Gastrocnemius medialis (tissue), 4 donors: ENCODE measurements at regions not wholly inside any gene's neighbourhood (a gene's known extent, or its start where the extent isn't known, plus 50 kb on each side); places are given as distances from the start of the nearest gene placed in this dataset.

Experiments used
- ATAC-seq, 2 donors: fragments of 150-250 bp; one replicate each; pipeline ENCODE4 v1.9.1; 2016
- DNase-seq, 2 donors: peaks; one replicate each; pipeline ENCODE4 v3.0.0-alpha.2; 2019
- H3K27ac ChIP-seq, 4 donors: fragments of 200-600 bp; sonication (generic); 1 replicate in 1 of 4; 2 replicates in 3 of 4; pipeline ENCODE4 v1.5.1; 2016 to 2018; ENCODE audit warnings: mild to moderate bottlenecking in 2 of 4, moderate library complexity in 1 of 4
- H3K27me3 ChIP-seq, 3 donors: fragments of 200-600 bp; sonication (generic) in 2 of 3; 1 replicate in 1 of 3; 2 replicates in 2 of 3; pipeline versions ENCODE4 v1.5.1 to v1.6.0; 2016 to 2019; ENCODE audit warnings: mild to moderate bottlenecking in 1 of 3, moderate library complexity in 1 of 3
- H3K36me3 ChIP-seq, 2 donors: fragments of 200-600 bp; sonication (generic) in 1 of 2; one replicate each; pipeline ENCODE4 v1.5.1; 2017 to 2018
- H3K4me1 ChIP-seq, 2 donors: fragments of 200-600 bp; sonication (generic) in 1 of 2; one replicate each; pipeline ENCODE4 v1.5.1; 2016 to 2017; ENCODE audit warnings: mild to moderate bottlenecking in 2 of 2
- H3K4me3 ChIP-seq, 4 donors: fragments of 200-600 bp; sonication (generic) in 3 of 4; 1 replicate in 1 of 4; 2 replicates in 3 of 4; pipeline ENCODE4 v1.5.1; 2016 to 2019; ENCODE audit warnings: mild to moderate bottlenecking in 2 of 4
- H3K9me3 ChIP-seq, 3 donors: fragments of 200-600 bp; sonication (generic) in 2 of 3; 1 replicate in 1 of 3; 2 replicates in 2 of 3; pipeline ENCODE4 v1.5.1; 2016 to 2019
- CTCF ChIP-seq, 5 experiments: fragments of 450-650 bp in 3 of 5; fragments of 200-600 bp in 2 of 5; sonication (generic) in 2 of 5; IDR thresholded peaks in 4 of 5; conservative IDR thresholded peaks in 1 of 5; 1 replicate in 4 of 5; 2 replicates in 1 of 5; pipeline ENCODE4 v1.5.1; 2016 to 2019; ENCODE audit warnings: antibody characterized with exemption in 5 of 5, mild to moderate bottlenecking in 3 of 5, moderate library complexity in 3 of 5
- POLR2A ChIP-seq, 2 donors: fragments of 450-650 bp; IDR thresholded peaks; one replicate each; pipeline ENCODE4 v1.6.1; 2017; ENCODE audit warnings: antibody characterized with exemption in 2 of 2, mild to moderate bottlenecking in 2 of 2, moderate library complexity in 2 of 2
- in situ Hi-C, 4 donors: fragments of 200-750 bp; cut with MboI; loops; one replicate each; pipeline versions ENCODE4 v1.15.0 to v1.8.0; 2017; ENCODE audit warnings: low sequenced_read_pairs in 4 of 4
- intact Hi-C: fragments of 100-400 bp; cut with DNase I; formaldehyde crosslinking; loops from one replicate; pipeline ENCODE4 v1.15.1; 2023; ENCODE audit warnings: low total_unique reads

DNA sequence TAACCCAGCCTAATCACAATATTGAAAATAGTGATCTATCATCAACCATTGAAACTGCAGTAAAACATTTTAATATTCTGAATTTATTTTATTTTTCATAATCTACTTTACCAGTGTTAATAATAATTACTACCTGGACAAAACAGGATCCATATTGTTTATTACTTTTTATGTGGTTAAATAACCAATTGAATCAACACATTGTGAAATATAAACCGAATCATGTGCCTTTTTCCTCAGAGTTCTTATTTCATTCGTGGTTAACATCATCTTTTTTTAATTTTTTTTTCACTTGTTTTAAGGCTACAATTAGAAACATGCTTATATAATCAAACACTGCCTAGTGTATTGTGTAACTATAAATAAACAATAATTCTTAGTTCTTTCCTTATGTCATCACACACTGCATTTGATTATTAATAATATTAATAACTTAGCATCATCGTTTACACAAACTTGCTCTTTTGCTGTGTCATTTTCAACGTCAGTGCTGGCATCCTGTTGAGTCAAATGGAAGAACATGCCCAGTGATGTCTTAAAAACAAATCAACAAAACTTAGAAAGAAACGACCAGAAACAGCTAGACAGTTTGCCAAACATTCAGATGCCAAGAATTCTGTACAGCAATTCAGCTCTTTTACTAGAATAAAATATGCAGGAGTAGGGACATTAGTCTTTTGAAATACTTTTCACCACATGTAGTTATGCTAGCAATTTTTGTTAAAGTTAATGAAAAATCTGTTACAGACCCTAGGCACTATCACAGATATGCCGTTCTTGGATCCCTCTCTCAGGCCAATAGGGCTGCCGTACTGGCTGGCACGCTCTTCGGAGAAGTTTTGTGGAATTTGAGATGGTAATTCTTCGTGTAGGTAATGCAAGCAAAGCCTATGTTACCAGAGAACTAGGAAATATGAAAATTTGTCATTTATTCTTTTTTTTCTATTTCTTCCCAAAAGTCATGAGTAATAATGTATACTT, 330.4 kb upstream of the SEMA3A start:
- H3K4me3 ChIP-seq = no peak overlapping the region
- no peaks in the 10 kb centered on the region for H3K36me3 ChIP-seq
- H3K27ac ChIP-seq = no peak overlapping the region
- no peaks in the 10 kb centered on the region for H3K27me3 ChIP-seq
- intact Hi-C loops (no loop called here), in situ Hi-C loops (no loop called here)
- no peaks in the 10 kb centered on the region for H3K4me1 ChIP-seq
- DNase-seq (peak; percentile 2 to 13), ATAC-seq (peak in 1 of 2 donors; percentile 30)
- TF ChIP-seq CTCF (IDR thresholded peaks at IDR 0.05 in 4 of 5, conservative IDR thresholded peaks at IDR 0.05 in 1 of 5) (no peak), POLR2A (IDR thresholded peaks at IDR 0.05) (no peak)
- no peaks in the 10 kb centered on the region for H3K9me3 ChIP-seq

GRCh38 chr7:84513061-84513460, 318.5 kb upstream of the SEMA3A start:
- intact Hi-C loops (no loop called here), in situ Hi-C loops (no loop called here)
- no peak for DNase-seq
- H3K36me3 ChIP-seq = no peaks in the 10 kb centered on the region
- no peaks in the 10 kb centered on the region for H3K9me3 ChIP-seq
- no peaks in the 10 kb centered on the region for H3K27me3 ChIP-seq
- no peak for ATAC-seq
- H3K4me3 ChIP-seq = no peak overlapping the region
- TF ChIP-seq CTCF (IDR thresholded peaks at IDR 0.05 in 4 of 5, conservative IDR thresholded peaks at IDR 0.05 in 1 of 5) (no peak), POLR2A (IDR thresholded peaks at IDR 0.05) (no peak)
- H3K4me1 ChIP-seq = no peaks in the 10 kb centered on the region
- H3K27ac ChIP-seq = no peak overlapping the region

- H3K27ac ChIP-seq = no peak overlapping the region
- DNase-seq = no peak
- TF ChIP-seq POLR2A (IDR thresholded peaks at IDR 0.05) (no peak), CTCF (IDR thresholded peaks at IDR 0.05 in 4 of 5, conservative IDR thresholded peaks at IDR 0.05 in 1 of 5) (no peak)
- H3K36me3 ChIP-seq = no peaks in the 10 kb centered on the region
- no peaks in the 10 kb centered on the region for H3K9me3 ChIP-seq
- in situ Hi-C loops (no loop called here), intact Hi-C loops (no loop called here)
- ATAC-seq = no peak
- H3K4me3 ChIP-seq = no peak overlapping the region
- no peaks in the 10 kb centered on the region for H3K27me3 ChIP-seq
- H3K4me1 ChIP-seq = no peaks in the 10 kb centered on the region
These were observed 317.5 kb upstream of the SEMA3A start for GRCh38 chr7:84512055-84512454.

- intact Hi-C loops = no loop called here
- no peak overlapping the region for H3K27ac ChIP-seq
- no peaks in the 10 kb centered on the region for H3K4me1 ChIP-seq
- ATAC-seq (no peak), DNase-seq (no peak)
- in situ Hi-C loops = no loop called here
- no peaks in the 10 kb centered on the region for H3K36me3 ChIP-seq
- TF ChIP-seq POLR2A (IDR thresholded peaks at IDR 0.05) (no peak), CTCF (IDR thresholded peaks at IDR 0.05 in 4 of 5, conservative IDR thresholded peaks at IDR 0.05 in 1 of 5) (no peak)
- H3K9me3 ChIP-seq = no peaks in the 10 kb centered on the region
- no peak overlapping the region for H3K4me3 ChIP-seq
- H3K27me3 ChIP-seq = no peaks in the 10 kb centered on the region
These were observed 315.9 kb upstream of the SEMA3A start for GRCh38 chr7:84510505-84510904.
